ENCODE measurements at regions not wholly inside any gene's neighbourhood (a gene's known extent, or its start where the extent isn't known, plus 50 kb on each side); places are given as distances from the start of the nearest gene placed in this dataset.

DNA sequence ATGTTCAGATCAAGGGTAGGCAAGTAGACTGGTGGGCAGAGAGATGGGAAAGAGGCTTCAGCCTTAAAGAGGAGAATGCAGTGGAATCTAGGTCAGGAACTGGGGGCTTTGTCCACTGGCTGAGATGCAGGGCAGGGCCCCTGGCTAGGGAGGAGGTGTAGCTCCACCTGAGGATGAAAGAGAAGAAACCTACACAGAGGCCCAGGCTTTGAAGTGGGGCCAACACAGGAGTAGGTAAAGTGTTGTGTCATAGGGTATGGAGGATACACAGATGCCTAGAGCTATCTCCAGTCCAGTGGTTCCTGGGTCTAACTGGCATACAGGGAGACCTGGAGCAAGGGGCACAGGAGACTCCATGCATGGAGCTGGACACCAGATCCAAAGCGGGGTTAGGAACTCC is 73.5 kb downstream of the RASSF10 start:
- Histone ChIP-seq H3K4me3 (no peak overlapping the region), H3K9me3 (no peaks in the 10 kb centered on the region), H3K27ac (no peak overlapping the region), H3K36me3 (no peaks in the 10 kb centered on the region), H3K4me1 (no peaks in the 10 kb centered on the region), H3K27me3 (peaks cover 0 to 11% (median 0%) of the 10 kb centered on the region in 3 donors)
- 90 to 92% methylated on average over 1 of the region's 1 CpG for whole genome bisulfite sequencing, 2 donors
- TF ChIP-seq, protein P1, sequence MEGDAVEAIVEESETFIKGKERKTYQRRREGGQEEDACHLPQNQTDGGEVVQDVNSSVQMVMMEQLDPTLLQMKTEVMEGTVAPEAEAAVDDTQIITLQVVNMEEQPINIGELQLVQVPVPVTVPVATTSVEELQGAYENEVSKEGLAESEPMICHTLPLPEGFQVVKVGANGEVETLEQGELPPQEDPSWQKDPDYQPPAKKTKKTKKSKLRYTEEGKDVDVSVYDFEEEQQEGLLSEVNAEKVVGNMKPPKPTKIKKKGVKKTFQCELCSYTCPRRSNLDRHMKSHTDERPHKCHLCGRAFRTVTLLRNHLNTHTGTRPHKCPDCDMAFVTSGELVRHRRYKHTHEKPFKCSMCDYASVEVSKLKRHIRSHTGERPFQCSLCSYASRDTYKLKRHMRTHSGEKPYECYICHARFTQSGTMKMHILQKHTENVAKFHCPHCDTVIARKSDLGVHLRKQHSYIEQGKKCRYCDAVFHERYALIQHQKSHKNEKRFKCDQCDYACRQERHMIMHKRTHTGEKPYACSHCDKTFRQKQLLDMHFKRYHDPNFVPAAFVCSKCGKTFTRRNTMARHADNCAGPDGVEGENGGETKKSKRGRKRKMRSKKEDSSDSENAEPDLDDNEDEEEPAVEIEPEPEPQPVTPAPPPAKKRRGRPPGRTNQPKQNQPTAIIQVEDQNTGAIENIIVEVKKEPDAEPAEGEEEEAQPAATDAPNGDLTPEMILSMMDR (IDR thresholded peaks at IDR 0.05) = no peak
- TF ChIP-seq POLR2A (IDR thresholded peaks at IDR 0.05) (no peak), POLR2AphosphoS5 (IDR thresholded peaks at IDR 0.05) (no peak), EP300 (IDR thresholded peaks at IDR 0.05) (no peak)
- intact Hi-C loops (cut with DNase I) = no loop called here
- no peak for DNase-seq

DNA sequence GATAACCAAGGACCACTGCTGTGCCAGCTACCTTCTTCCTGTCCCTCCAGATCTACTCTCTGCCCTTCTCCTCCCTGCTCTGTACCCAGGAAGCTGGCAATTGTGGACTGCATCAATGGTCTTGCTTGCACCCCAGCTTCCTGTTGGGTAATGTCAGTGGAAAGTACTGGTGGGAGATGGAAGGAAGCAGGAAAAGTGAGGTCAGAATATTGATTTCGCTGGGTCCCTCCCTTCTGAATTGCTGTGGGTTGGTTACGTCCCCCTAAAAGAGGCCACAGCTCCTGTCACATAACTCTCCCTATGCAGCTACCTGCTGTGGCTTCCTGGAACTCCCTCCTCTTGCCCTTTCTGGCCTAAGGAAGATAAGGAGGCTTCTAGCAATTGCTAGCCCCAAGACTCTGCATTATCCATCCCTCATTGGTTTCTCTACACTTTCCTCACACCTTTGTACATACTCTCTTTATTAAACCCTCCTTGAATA is 81.2 kb downstream of the RASSF10 start:
- H3K9me3 ChIP-seq = no peaks in the 10 kb centered on the region
- H3K27ac ChIP-seq = no peak overlapping the region
- H3K4me1 ChIP-seq = no peaks in the 10 kb centered on the region
- WGBS, 2 donors = 84 to 95% methylated on average over 2 of the region's 2 CpGs
- no peak for TF ChIP-seq POLR2A (IDR thresholded peaks at IDR 0.05)
- no peak for TF ChIP-seq EP300 (IDR thresholded peaks at IDR 0.05)
- TF ChIP-seq, protein P1 (IDR thresholded peaks at IDR 0.05) = no peak
- TF ChIP-seq POLR2AphosphoS5 (IDR thresholded peaks at IDR 0.05) = no peak
- H3K27me3 ChIP-seq = no peaks in the 10 kb centered on the region
- no peak for DNase-seq
- H3K4me3 ChIP-seq = no peak overlapping the region
- no peaks in the 10 kb centered on the region for H3K36me3 ChIP-seq
- intact Hi-C loops (cut with DNase I) = no loop called here

DNA sequence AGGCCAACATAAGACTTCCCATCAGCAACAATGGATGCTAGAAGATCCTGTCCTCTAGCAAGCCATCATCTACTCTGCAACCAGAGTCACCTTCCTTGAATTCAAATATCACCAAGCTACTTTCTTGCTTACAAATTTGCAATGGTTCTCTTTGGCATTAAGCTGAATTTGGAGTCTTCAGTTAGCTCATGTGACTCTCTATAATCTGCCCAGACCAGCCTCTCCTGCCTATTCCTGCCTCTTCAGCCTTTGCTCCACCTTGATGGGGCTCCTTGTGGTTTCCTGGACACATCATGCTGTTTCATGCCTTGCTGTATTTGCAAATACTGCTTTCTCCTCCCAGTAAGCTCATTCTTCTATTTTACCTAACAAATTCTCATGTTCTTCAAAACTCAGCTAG is 82.3 kb downstream of the RASSF10 start:
- intact Hi-C loops (cut with DNase I) = no loop called here
- DNase-seq = no peak
- TF ChIP-seq EP300 (IDR thresholded peaks at IDR 0.05) = no peak
- TF ChIP-seq, protein P1 (IDR thresholded peaks at IDR 0.05) = no peak
- no peak for TF ChIP-seq POLR2AphosphoS5 (IDR thresholded peaks at IDR 0.05)
- TF ChIP-seq POLR2A (IDR thresholded peaks at IDR 0.05) = no peak
- H3K36me3 ChIP-seq = no peaks in the 10 kb centered on the region
- no peaks in the 10 kb centered on the region for H3K27me3 ChIP-seq
- H3K4me1 ChIP-seq = no peaks in the 10 kb centered on the region
- no peaks in the 10 kb centered on the region for H3K9me3 ChIP-seq
- no peak overlapping the region for H3K4me3 ChIP-seq
- no peak overlapping the region for H3K27ac ChIP-seq

DNA sequence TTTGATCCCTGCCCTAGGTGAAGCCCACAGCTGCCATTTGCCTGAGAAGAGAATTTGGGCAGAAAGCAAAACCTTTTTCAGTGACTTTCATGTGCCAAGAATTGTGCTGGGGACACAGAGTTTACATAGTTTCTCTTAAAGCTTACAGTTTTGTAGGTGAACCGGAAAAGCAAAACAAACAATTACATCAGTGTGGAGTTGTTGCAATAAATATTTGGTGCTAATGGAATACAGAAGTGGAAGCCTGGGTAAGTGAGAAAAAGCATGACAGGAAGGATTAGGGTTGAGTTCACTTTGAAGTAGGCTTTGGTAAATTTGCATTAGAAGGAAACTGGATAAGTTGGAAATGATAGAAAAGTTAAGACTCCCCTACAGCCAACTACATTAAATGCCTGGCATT is 82.7 kb downstream of the RASSF10 start:
- H3K27me3 ChIP-seq = no peaks in the 10 kb centered on the region
- intact Hi-C loops (cut with DNase I) = no loop called here
- no peak overlapping the region for H3K4me3 ChIP-seq
- 72 to 81% methylated on average over 1 of the region's 1 CpG for WGBS, 2 donors
- TF ChIP-seq, protein P1 (IDR thresholded peaks at IDR 0.05) = no peak
- TF ChIP-seq POLR2AphosphoS5 (IDR thresholded peaks at IDR 0.05) (no peak), POLR2A (IDR thresholded peaks at IDR 0.05) (no peak), EP300 (IDR thresholded peaks at IDR 0.05) (no peak)
- no peaks in the 10 kb centered on the region for H3K36me3 ChIP-seq
- no peaks in the 10 kb centered on the region for H3K4me1 ChIP-seq
- DNase-seq = no peak
- no peaks in the 10 kb centered on the region for H3K9me3 ChIP-seq
- H3K27ac ChIP-seq = no peak overlapping the region

DNA sequence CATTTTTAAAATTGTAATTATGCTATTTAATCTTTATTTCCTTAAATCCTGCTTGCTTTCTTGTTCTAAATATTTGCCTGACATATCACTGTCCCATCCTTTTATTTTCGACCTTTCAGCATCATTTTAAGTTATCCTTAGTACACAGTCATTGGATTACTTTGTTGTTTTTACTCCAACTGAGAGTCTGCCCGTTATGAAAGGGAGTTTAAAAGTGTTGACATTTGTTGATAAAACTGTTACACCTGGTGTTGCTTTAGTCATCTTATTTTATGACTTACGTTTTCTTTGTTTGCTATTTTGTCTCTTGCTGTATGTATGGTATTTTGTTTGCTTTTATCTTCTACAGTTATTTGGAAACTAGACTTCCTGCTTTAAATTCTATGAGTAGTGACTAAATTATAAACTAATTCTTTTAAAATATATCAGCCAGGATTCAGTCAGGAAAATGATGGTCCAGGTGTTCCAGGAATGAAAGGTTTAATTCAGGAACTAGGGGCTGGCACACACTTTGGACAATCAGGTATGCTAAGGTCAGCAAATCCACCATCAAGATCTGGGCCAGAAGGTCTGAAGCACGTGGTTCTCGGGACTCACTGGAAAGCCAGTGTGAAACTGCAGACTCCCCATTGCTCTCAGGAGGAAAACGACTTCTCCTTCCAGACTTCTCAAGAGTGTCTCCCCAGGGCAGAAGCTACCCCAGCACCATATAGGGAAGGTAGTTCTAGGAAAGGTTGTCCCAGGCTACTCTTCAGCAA is 86.0 kb downstream of the RASSF10 start:
- DNase-seq = no peak
- Histone ChIP-seq H3K27ac (no peak overlapping the region), H3K9me3 (no peaks in the 10 kb centered on the region), H3K4me1 (no peaks in the 10 kb centered on the region), H3K27me3 (no peaks in the 10 kb centered on the region), H3K36me3 (no peaks in the 10 kb centered on the region), H3K4me3 (no peak overlapping the region)
- intact Hi-C loops (cut with DNase I) = no loop called here
- no peak for TF ChIP-seq POLR2AphosphoS5 (IDR thresholded peaks at IDR 0.05)
- TF ChIP-seq, protein P1 (IDR thresholded peaks at IDR 0.05) = no peak
- TF ChIP-seq POLR2A (IDR thresholded peaks at IDR 0.05) = no peak
- TF ChIP-seq EP300 (IDR thresholded peaks at IDR 0.05) = no peak
- 11 to 51% methylated on average over 6 of the region's 6 CpGs for WGBS, 2 donors
